SK-N-SH (cell line): ENCODE measurements at regions not wholly inside any gene's neighbourhood (a gene's known extent, or its start where the extent isn't known, plus 50 kb on each side); places are given as distances from the start of the nearest gene placed in this dataset.

ENCODE experiments used
- CTCF ChIA-PET: fragments of 300-600, 350-600 bp; formaldehyde crosslinking; extraction: SDS; loops from one replicate; lab custom pipeline; 2021; lab: Yijun Ruan, JAX
- POLR2A ChIA-PET: fragments of 350-600 bp; sonication (Branson Sonifier 250); formaldehyde crosslinking; extraction: SDS; loops from one replicate; lab custom pipeline; 2020; ENCODE audit warnings: antibody characterized with exemption, inconsistent platforms; lab: Yijun Ruan, JAX
- DNase-seq: peaks from one replicate; pipeline ENCODE4 v3.0.0; 2012
- H2AFZ ChIP-seq: fragments of 200-600 bp; sonication (generic); 2 replicates; pipeline ENCODE4 v1.8.1; 2016; ENCODE audit warnings: antibody characterized with exemption, mild to moderate bottlenecking, low read depth
- H3F3A ChIP-seq: fragments of 200-600 bp; sonication (generic); replicated peaks from 2 replicates; pipeline ENCODE3; 2016; ENCODE audit warnings: antibody characterized with exemption, mild to moderate bottlenecking; ENCODE audit not compliant: insufficient read depth
- H3K27ac ChIP-seq, 2 experiments: fragments of 200-500 bp in 1 of 2; fragments of 200-600 bp in 1 of 2; sonication (Bioruptor generic) in 1 of 2; sonication (generic), shearing (Covaris generic) in 1 of 2; 2 replicates each; pipeline versions ENCODE4 v1.5.1 to v1.6.1; 2014 to 2016; ENCODE audit warnings: low read depth in 2 of 2, inconsistent platforms in 1 of 2, low read length in 1 of 2, mild to moderate bottlenecking in 1 of 2, mixed read lengths in 1 of 2
- H3K27me3 ChIP-seq: fragments of 200-600 bp; sonication (generic), shearing (Covaris generic); 2 replicates; pipeline ENCODE4 v1.6.1; 2016; ENCODE audit warnings: mixed run types; ENCODE audit not compliant: insufficient read depth
- H3K36me3 ChIP-seq, 2 experiments: fragments of 200-500 bp in 1 of 2; fragments of 200-600 bp in 1 of 2; sonication (Bioruptor generic) in 1 of 2; sonication (generic) in 1 of 2; replicated peaks in 1 of 2; 2 replicates each; pipeline versions ENCODE3 to v1.5.1; 2014 to 2016; ENCODE audit warnings: low read length in 1 of 2, mild to moderate bottlenecking in 1 of 2; ENCODE audit not compliant: insufficient read depth in 2 of 2, control insufficient read depth in 1 of 2
- H3K4me1 ChIP-seq, 2 experiments: fragments of 200-500 bp in 1 of 2; fragments of 200-600 bp in 1 of 2; sonication (Bioruptor generic) in 1 of 2; sonication (generic), shearing (Covaris generic) in 1 of 2; 2 replicates each; pipeline versions ENCODE4 v1.5.1 to v1.6.1; 2014 to 2016; ENCODE audit warnings: low read depth in 1 of 2, low read length in 1 of 2, mixed run types in 1 of 2; ENCODE audit not compliant: insufficient read depth in 2 of 2, control insufficient read depth in 1 of 2
- H3K4me2 ChIP-seq: fragments of 200-600 bp; sonication (generic), shearing (Covaris generic); 2 replicates; pipeline ENCODE4 v1.6.1; 2017; ENCODE audit warnings: mixed run types
- H3K4me3 ChIP-seq, 2 experiments: fragments of 200-500 bp in 1 of 2; fragments of 200-600 bp in 1 of 2; sonication (Bioruptor generic) in 1 of 2; sonication (generic), shearing (Covaris generic) in 1 of 2; 2 replicates each; pipeline versions ENCODE4 v1.5.1 to v1.8.1; 2014 to 2016; ENCODE audit warnings: low read depth in 2 of 2, inconsistent platforms in 1 of 2, low read length in 1 of 2, mild to moderate bottlenecking in 1 of 2, mixed read lengths in 1 of 2, moderate library complexity in 1 of 2
- H3K79me2 ChIP-seq: fragments of 200-600 bp; sonication (generic); 2 replicates; pipeline ENCODE4 v1.8.1; 2017; ENCODE audit warnings: mild to moderate bottlenecking; ENCODE audit not compliant: insufficient read depth
- H3K9ac ChIP-seq: fragments of 200-600 bp; sonication (generic); 2 replicates; pipeline ENCODE4 v1.6.1; 2017; ENCODE audit warnings: mixed run types
- H3K9me2 ChIP-seq: fragments of 200-600 bp; sonication (generic); 2 replicates; pipeline ENCODE4 v1.6.1; 2017; ENCODE audit warnings: mixed run types
- H3K9me3 ChIP-seq: fragments of 200-600 bp; sonication (generic); 2 replicates; pipeline ENCODE4 v1.6.1; 2017; ENCODE audit warnings: mixed run types, mild to moderate bottlenecking, moderate library complexity
- H4K20me1 ChIP-seq: fragments of 200-600 bp; sonication (generic); 2 replicates; pipeline ENCODE4 v1.6.1; 2017; ENCODE audit warnings: mild to moderate bottlenecking, mixed run types; ENCODE audit not compliant: insufficient read depth
- CHD2 ChIP-seq: fragments of 150-350 bp; IDR thresholded peaks from 2 replicates; pipeline ENCODE4 v1.6.1; 2018; ENCODE audit warnings: low read length; ENCODE audit not compliant: partially characterized antibody
- EP300 ChIP-seq, 2 experiments: IDR thresholded peaks; 2 replicates each; pipeline versions ENCODE4 v1.4.0 to v1.6.1; 2012; ENCODE audit warnings: borderline replicate concordance in 1 of 2, low read depth in 1 of 2, low read length in 1 of 2
- FOSL2 ChIP-seq: IDR thresholded peaks from 2 replicates; pipeline ENCODE4 v1.4.0; 2012; ENCODE audit warnings: low read depth, mild to moderate bottlenecking, moderate library complexity, borderline replicate concordance
- FOXM1 ChIP-seq: IDR thresholded peaks from 2 replicates; pipeline ENCODE4 v1.4.0; 2012; ENCODE audit warnings: low read depth, mild to moderate bottlenecking
- GABPA ChIP-seq: IDR thresholded peaks from 2 replicates; pipeline ENCODE4 v1.4.0; 2012; ENCODE audit warnings: low read depth, mild to moderate bottlenecking
- GATA2 ChIP-seq: sonication (generic); formaldehyde crosslinking; IDR thresholded peaks from 2 replicates; pipeline ENCODE4 v1.5.0; 2020; ENCODE audit warnings: mild to moderate bottlenecking, missing genetic modification reagents
- JUND ChIP-seq: IDR thresholded peaks from 2 replicates; pipeline ENCODE4 v1.4.0; 2012
- MEF2A ChIP-seq: IDR thresholded peaks from 2 replicates; pipeline ENCODE4 v1.4.0; 2012; ENCODE audit warnings: low read depth, borderline replicate concordance
- MXI1 ChIP-seq: IDR thresholded peaks from 2 replicates; pipeline ENCODE4 v1.6.1; 2012; ENCODE audit warnings: mild to moderate bottlenecking, low read depth, low read length, improper control_type of control experiment
- NFIC ChIP-seq: IDR thresholded peaks from 2 replicates; pipeline ENCODE4 v1.4.0; 2012; ENCODE audit warnings: borderline replicate concordance
- RAD21 ChIP-seq: IDR thresholded peaks from 2 replicates; pipeline ENCODE4 v1.6.1; 2012; ENCODE audit warnings: mild to moderate bottlenecking, low read length
- SIN3A ChIP-seq: IDR thresholded peaks from 2 replicates; pipeline ENCODE4 v1.6.1; 2012; ENCODE audit warnings: low read depth, mild to moderate bottlenecking, low read length, moderate library complexity, borderline replicate concordance
- SMC3 ChIP-seq: IDR thresholded peaks from 2 replicates; pipeline ENCODE4 v1.6.1; 2012; ENCODE audit warnings: low read depth, low read length, improper control_type of control experiment
- TEAD4 ChIP-seq: IDR thresholded peaks from 2 replicates; pipeline ENCODE4 v1.4.0; 2012; ENCODE audit warnings: mild to moderate bottlenecking, borderline replicate concordance; ENCODE audit not compliant: insufficient read depth
- YY1 ChIP-seq: IDR thresholded peaks from 2 replicates; pipeline ENCODE4 v1.4.0; 2012; ENCODE audit warnings: low read depth, mild to moderate bottlenecking
- WGBS: methylation state at CpG from one replicate; pipeline ENCODE4 v1.1.6; 2017; ENCODE audit warnings: low lambda C conversion rate; 5-methylcytosine and 5-hydroxymethylcytosine counted together
- TF ChIP-seq, protein P1 (sequence below): IDR thresholded peaks from 2 replicates; pipeline ENCODE4 v1.4.0; 2012; ENCODE audit warnings: low read depth, borderline replicate concordance
- TF ChIP-seq, protein P2 (sequence below): fragments of 150-350 bp; IDR thresholded peaks from 2 replicates; pipeline ENCODE4 v1.6.1; 2016; ENCODE audit warnings: mild to moderate bottlenecking, low read depth, low read length
- TF ChIP-seq, protein P3 (sequence below): IDR thresholded peaks from 2 replicates; pipeline ENCODE4 v1.4.0; 2012; ENCODE audit warnings: low read depth, borderline replicate concordance

GRCh38 chr6:48869595-48869994, 593.5 kb downstream of the MMUT start:
- Histone ChIP-seq H3K79me2 (no peaks in the 10 kb centered on the region), H3K4me2 (no peak overlapping the region), H3K9ac (no peak overlapping the region), H4K20me1 (no peaks in the 10 kb centered on the region), H2AFZ (no peak overlapping the region), H3K27ac (no peak overlapping the region), H3K9me3 (0 out of 2 replicates have a peak, but pooled peaks cover 2% of the 10 kb centered on the region), H3K4me1 (no peaks in the 10 kb centered on the region), H3K36me3 (no peaks in the 10 kb centered on the region), H3K9me2 (no peaks in the 10 kb centered on the region), H3K27me3 (peaks cover 9% of the 10 kb centered on the region; the same call in 1 of the 2 replicates), H3K4me3 (no peak overlapping the region), H3F3A (no peaks in the 10 kb centered on the region)
- DNase-seq: no peak
- 4% methylated on average over 1 of the region's 1 CpG for WGBS
- TF ChIP-seq GABPA (no peak), FOXM1 (no peak), YY1 (no peak), JUND (no peak), MEF2A (no peak), SIN3A (no peak), RAD21 (no peak), CHD2 (no peak), FOSL2 (no peak), EP300 (IDR thresholded peaks at IDR 0.05; ENCODE audit: borderline replicate concordance in 1 of 2, low read depth in 1 of 2, low read length in 1 of 2) (no peak), GATA2 (CRISPR knock-in tag) (no peak), MXI1 (no peak), SMC3 (no peak), NFIC (no peak), TEAD4 (no peak)
- TF ChIP-seq, protein P1, sequence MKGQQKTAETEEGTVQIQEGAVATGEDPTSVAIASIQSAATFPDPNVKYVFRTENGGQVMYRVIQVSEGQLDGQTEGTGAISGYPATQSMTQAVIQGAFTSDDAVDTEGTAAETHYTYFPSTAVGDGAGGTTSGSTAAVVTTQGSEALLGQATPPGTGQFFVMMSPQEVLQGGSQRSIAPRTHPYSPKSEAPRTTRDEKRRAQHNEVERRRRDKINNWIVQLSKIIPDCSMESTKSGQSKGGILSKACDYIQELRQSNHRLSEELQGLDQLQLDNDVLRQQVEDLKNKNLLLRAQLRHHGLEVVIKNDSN: no peak
- TF ChIP-seq, protein P2, sequence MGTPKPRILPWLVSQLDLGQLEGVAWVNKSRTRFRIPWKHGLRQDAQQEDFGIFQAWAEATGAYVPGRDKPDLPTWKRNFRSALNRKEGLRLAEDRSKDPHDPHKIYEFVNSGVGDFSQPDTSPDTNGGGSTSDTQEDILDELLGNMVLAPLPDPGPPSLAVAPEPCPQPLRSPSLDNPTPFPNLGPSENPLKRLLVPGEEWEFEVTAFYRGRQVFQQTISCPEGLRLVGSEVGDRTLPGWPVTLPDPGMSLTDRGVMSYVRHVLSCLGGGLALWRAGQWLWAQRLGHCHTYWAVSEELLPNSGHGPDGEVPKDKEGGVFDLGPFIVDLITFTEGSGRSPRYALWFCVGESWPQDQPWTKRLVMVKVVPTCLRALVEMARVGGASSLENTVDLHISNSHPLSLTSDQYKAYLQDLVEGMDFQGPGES: no peak
- TF ChIP-seq, protein P3, sequence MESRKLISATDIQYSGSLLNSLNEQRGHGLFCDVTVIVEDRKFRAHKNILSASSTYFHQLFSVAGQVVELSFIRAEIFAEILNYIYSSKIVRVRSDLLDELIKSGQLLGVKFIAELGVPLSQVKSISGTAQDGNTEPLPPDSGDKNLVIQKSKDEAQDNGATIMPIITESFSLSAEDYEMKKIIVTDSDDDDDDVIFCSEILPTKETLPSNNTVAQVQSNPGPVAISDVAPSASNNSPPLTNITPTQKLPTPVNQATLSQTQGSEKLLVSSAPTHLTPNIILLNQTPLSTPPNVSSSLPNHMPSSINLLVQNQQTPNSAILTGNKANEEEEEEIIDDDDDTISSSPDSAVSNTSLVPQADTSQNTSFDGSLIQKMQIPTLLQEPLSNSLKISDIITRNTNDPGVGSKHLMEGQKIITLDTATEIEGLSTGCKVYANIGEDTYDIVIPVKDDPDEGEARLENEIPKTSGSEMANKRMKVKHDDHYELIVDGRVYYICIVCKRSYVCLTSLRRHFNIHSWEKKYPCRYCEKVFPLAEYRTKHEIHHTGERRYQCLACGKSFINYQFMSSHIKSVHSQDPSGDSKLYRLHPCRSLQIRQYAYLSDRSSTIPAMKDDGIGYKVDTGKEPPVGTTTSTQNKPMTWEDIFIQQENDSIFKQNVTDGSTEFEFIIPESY: no peak
- POLR2A ChIA-PET: no interaction called here
- CTCF ChIA-PET: no interaction called here
